Astrocyte of the cerebellum (primary cell): ENCODE measurements at regions not wholly inside any gene's neighbourhood (a gene's known extent, or its start where the extent isn't known, plus 50 kb on each side); places are given as distances from the start of the nearest gene placed in this dataset.

Experiments
- DNase-seq: peaks from one replicate; pipeline ENCODE4 v3.0.0-alpha.2; 2011; ENCODE audit warnings: low read depth
- H3K4me3 ChIP-seq: 2 replicates; pipeline ENCODE4 v1.5.1; 2011; ENCODE audit warnings: mild to moderate bottlenecking, low read depth, low read length, moderate library complexity
- CTCF ChIP-seq: IDR thresholded peaks from 2 replicates; pipeline ENCODE4 v1.5.1; 2012; ENCODE audit warnings: low read length, low read depth, moderate library complexity, mild to moderate bottlenecking; ENCODE audit errors: missing control alignments
- in situ Hi-C: cut with HindIII; loops from 2 replicates; pipeline ENCODE4 v1.10.0; 2017; ENCODE audit warnings: low sequenced_read_pairs

- no peak for TF ChIP-seq CTCF
- in situ Hi-C loops = no loop called here
- no peak overlapping the region for H3K4me3 ChIP-seq
- peak; percentile 29 for DNase-seq
Observed at GRCh38 chr22:34800260-34800980, 265.5 kb upstream of the ISX start.

GRCh38 chr22:34801221-34801620 lies 264.7 kb upstream of the ISX start:
- TF ChIP-seq CTCF = no peak
- in situ Hi-C loops = no loop called here
- H3K4me3 ChIP-seq = no peak overlapping the region
- no peak for DNase-seq

DNA sequence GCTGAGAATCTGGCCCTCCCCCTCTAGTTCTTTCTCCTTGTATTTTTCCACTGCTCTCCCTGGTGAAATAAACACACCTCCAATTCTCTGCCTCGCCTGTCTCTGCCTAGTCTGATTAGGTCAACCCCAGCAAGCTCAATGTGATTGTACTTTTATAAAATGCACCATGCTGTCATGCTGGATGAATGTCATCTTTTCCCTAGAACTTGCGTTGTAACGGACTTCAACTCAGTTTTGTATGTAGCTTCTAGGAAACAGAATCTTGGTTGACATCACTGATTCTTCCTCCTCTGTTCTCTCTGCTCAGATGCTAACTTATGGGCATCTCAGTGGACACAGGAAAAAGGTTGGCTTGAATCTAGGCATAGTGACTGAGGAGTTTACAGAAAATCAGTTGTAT lies 261.9 kb upstream of the ISX start:
- no peak for TF ChIP-seq CTCF
- no peak for DNase-seq
- H3K4me3 ChIP-seq = no peak overlapping the region
- in situ Hi-C loops = no loop called here

DNA sequence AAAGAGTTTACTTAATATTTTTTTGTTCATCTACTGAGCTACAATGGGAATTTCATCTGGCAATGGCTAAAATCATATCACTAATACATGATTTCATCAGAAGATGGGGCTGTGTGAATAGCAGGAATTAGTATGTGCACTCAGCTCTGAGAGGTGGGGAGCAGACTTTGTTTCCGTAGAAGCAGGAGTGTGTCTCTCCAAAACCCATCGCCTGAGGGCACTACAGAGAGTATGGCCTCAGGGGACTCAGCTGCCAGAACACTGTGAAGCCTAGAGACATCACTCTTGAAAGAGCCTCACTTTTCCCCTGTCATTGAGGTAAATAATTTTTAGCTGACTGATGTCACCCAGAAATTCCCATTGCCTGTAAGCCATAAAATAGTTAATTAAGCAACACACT lies 261.4 kb upstream of the ISX start:
- no peak for TF ChIP-seq CTCF
- no peak overlapping the region for H3K4me3 ChIP-seq
- DNase-seq = no peak
- in situ Hi-C loops = no loop called here

GRCh38 chr22:34805771-34806170 lies 260.2 kb upstream of the ISX start:
- no peak for TF ChIP-seq CTCF
- DNase-seq = no peak
- in situ Hi-C loops = no loop called here
- no peak overlapping the region for H3K4me3 ChIP-seq

DNA sequence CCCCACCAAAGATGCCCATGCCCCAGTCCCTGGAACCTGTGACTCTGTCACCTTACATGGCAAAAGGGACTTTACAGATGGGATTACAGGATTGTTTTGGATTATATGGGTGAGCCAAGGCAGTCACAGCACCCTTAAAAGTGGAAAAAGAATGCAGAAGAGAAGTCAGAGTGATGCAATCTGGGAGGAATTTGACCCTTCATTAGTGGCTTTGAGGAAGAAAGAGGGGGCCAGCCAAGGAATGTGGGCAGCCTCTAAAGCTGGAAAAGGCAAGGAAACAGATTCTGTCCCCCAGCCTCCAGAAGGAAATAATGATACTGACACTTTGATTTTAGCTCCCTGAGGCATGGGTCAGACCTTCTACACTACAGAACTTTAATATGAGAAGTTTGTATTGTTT lies 257.3 kb upstream of the ISX start:
- H3K4me3 ChIP-seq = no peak overlapping the region
- in situ Hi-C loops = no loop called here
- no peak for TF ChIP-seq CTCF
- DNase-seq = no peak
